ENCODE measurements at regions not wholly inside any gene's neighbourhood (a gene's known extent, or its start where the extent isn't known, plus 50 kb on each side); places are given as distances from the start of the nearest gene placed in this dataset.

- Histone ChIP-seq H3K4me3 (ENCODE audit: low read length) (no peak overlapping the region), H4K20me1 (ENCODE audit: insufficient read depth, low read length) (no peaks in the 10 kb centered on the region), H3K4me1 (ENCODE audit: low read length) (no peaks in the 10 kb centered on the region), H3K36me3 (replicated peaks; ENCODE audit: low read depth, low read length) (no peaks in the 10 kb centered on the region), H3K27ac (ENCODE audit: low read length) (no peak overlapping the region), H3K27me3 (ENCODE audit: low read depth, low read length) (peaks cover 7% of the 10 kb centered on the region; the same call in 1 of the 2 replicates), H3K79me2 (ENCODE audit: low read length) (no peaks in the 10 kb centered on the region), H3K9ac (ENCODE audit: low read length) (no peak overlapping the region), H3K9me3 (ENCODE audit: insufficient read depth, low read length) (no peaks in the 10 kb centered on the region), H2AFZ (ENCODE audit: low read depth, low read length) (no peak overlapping the region), H3K4me2 (ENCODE audit: low read length) (no peak overlapping the region)
- no peak for TF ChIP-seq EZH2phosphoT487 (IDR thresholded peaks at IDR 0.05; ENCODE audit: low read depth)
- no peak for TF ChIP-seq CTCF (IDR thresholded peaks at IDR 0.05; ENCODE audit: low read depth, low read length)
These were observed 293.3 kb downstream of the TCF7L2 start for GRCh38 chr10:113243311-113243710.

- Histone ChIP-seq H3K27me3 (ENCODE audit: low read depth, low read length) (0 out of 2 replicates have a peak, but pooled peaks cover 2% of the 10 kb centered on the region), H3K36me3 (replicated peaks; ENCODE audit: low read depth, low read length) (no peaks in the 10 kb centered on the region), H3K9me3 (ENCODE audit: insufficient read depth, low read length) (no peaks in the 10 kb centered on the region), H3K9ac (ENCODE audit: low read length) (no peak overlapping the region), H3K79me2 (ENCODE audit: low read length) (no peaks in the 10 kb centered on the region), H3K27ac (ENCODE audit: low read length) (no peak overlapping the region), H3K4me2 (ENCODE audit: low read length) (no peak overlapping the region), H4K20me1 (ENCODE audit: insufficient read depth, low read length) (no peaks in the 10 kb centered on the region), H3K4me1 (ENCODE audit: low read length) (no peaks in the 10 kb centered on the region), H2AFZ (ENCODE audit: low read depth, low read length) (no peak overlapping the region), H3K4me3 (ENCODE audit: low read length) (no peak overlapping the region)
- no peak for TF ChIP-seq CTCF (IDR thresholded peaks at IDR 0.05; ENCODE audit: low read depth, low read length)
- no peak for TF ChIP-seq EZH2phosphoT487 (IDR thresholded peaks at IDR 0.05; ENCODE audit: low read depth)
These were observed 294.7 kb downstream of the TCF7L2 start for GRCh38 chr10:113244750-113245149.

- Histone ChIP-seq H3K9ac (ENCODE audit: low read length) (no peak overlapping the region), H3K36me3 (replicated peaks; ENCODE audit: low read depth, low read length) (no peaks in the 10 kb centered on the region), H3K79me2 (ENCODE audit: low read length) (no peaks in the 10 kb centered on the region), H4K20me1 (ENCODE audit: insufficient read depth, low read length) (no peaks in the 10 kb centered on the region), H2AFZ (ENCODE audit: low read depth, low read length) (no peak overlapping the region), H3K27ac (ENCODE audit: low read length) (no peak overlapping the region), H3K4me3 (ENCODE audit: low read length) (no peak overlapping the region), H3K27me3 (ENCODE audit: low read depth, low read length) (0 out of 2 replicates have a peak, but pooled peaks cover 2% of the 10 kb centered on the region), H3K4me2 (ENCODE audit: low read length) (no peak overlapping the region), H3K9me3 (ENCODE audit: insufficient read depth, low read length) (no peaks in the 10 kb centered on the region), H3K4me1 (ENCODE audit: low read length) (no peaks in the 10 kb centered on the region)
- TF ChIP-seq EZH2phosphoT487 (IDR thresholded peaks at IDR 0.05; ENCODE audit: low read depth) (no peak), CTCF (IDR thresholded peaks at IDR 0.05; ENCODE audit: low read depth, low read length) (no peak)
These were observed 295.2 kb downstream of the TCF7L2 start for GRCh38 chr10:113245286-113245685.

GRCh38 chr10:113247050-113247449, 297.0 kb downstream of the TCF7L2 start:
- Histone ChIP-seq H3K4me3 (ENCODE audit: low read length) (no peak overlapping the region), H3K79me2 (ENCODE audit: low read length) (no peaks in the 10 kb centered on the region), H2AFZ (ENCODE audit: low read depth, low read length) (no peak overlapping the region), H3K27ac (ENCODE audit: low read length) (no peak overlapping the region), H3K4me2 (ENCODE audit: low read length) (no peak overlapping the region), H3K36me3 (replicated peaks; ENCODE audit: low read depth, low read length) (no peaks in the 10 kb centered on the region), H3K4me1 (ENCODE audit: low read length) (no peaks in the 10 kb centered on the region), H3K9me3 (ENCODE audit: insufficient read depth, low read length) (no peaks in the 10 kb centered on the region), H4K20me1 (ENCODE audit: insufficient read depth, low read length) (no peaks in the 10 kb centered on the region), H3K27me3 (ENCODE audit: low read depth, low read length) (no peaks in the 10 kb centered on the region), H3K9ac (ENCODE audit: low read length) (no peak overlapping the region)
- no peak for TF ChIP-seq EZH2phosphoT487 (IDR thresholded peaks at IDR 0.05; ENCODE audit: low read depth)
- TF ChIP-seq CTCF (IDR thresholded peaks at IDR 0.05; ENCODE audit: low read depth, low read length): no peak

Data from OCI-LY3 (cell line).